ENCODE measurements at regions not wholly inside any gene's neighbourhood (a gene's known extent, or its start where the extent isn't known, plus 50 kb on each side); places are given as distances from the start of the nearest gene placed in this dataset.
"Not testable (repeated sequence)": the region's sequence is repeated elsewhere in the genome, so short reads cannot be mapped to it uniquely, and the experiment has no call there.

DNA sequence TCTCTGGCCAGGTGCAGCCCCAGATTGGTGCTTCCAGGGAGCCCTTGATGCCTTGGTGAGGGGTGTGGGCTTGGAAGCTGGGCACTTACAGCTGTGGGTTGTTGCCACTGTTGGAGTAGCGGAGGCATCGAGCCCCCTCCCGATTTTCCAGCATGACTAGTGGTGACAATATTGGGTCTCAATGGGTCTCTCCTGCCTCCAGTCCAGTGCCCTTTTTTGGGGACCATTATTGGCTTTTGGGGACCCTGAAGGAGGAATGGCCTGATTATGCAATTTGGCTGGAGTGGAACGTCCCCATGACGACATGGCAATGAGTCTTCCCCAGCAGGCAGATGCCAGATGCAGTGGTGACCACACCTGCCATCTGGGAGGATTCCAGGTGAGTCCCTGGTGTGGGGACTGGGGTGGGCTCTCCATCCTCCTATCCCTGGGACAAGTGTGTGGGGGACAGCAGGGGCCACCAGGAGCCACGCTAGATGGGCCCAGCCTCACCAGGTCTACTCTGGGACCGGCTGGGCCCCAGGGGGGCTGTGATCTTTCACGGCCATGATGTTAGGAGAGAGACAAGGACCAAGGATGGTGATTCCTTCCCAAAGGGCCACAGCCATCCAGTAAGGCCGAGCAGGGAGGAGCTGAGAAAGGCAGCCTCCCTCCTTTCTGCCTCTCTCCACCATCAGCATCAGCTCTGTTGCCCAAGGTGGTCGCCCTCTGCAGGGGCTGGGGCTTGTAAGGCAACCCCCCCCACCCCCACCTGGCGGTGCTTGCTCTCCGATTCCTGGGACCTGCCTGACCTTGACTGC is 196.8 kb downstream of the GOLGA6L6 start:
- Histone ChIP-seq H3K27me3 (ENCODE audit: control insufficient read depth, insufficient read depth, low read length) (no peaks in the 10 kb centered on the region), H3K36me3 (ENCODE audit: control insufficient read depth, insufficient read depth, low read length) (no peaks in the 10 kb centered on the region), H3K4me3 (ENCODE audit: low read depth, low read length) (no peak overlapping the region)
- TF ChIP-seq, protein P1, sequence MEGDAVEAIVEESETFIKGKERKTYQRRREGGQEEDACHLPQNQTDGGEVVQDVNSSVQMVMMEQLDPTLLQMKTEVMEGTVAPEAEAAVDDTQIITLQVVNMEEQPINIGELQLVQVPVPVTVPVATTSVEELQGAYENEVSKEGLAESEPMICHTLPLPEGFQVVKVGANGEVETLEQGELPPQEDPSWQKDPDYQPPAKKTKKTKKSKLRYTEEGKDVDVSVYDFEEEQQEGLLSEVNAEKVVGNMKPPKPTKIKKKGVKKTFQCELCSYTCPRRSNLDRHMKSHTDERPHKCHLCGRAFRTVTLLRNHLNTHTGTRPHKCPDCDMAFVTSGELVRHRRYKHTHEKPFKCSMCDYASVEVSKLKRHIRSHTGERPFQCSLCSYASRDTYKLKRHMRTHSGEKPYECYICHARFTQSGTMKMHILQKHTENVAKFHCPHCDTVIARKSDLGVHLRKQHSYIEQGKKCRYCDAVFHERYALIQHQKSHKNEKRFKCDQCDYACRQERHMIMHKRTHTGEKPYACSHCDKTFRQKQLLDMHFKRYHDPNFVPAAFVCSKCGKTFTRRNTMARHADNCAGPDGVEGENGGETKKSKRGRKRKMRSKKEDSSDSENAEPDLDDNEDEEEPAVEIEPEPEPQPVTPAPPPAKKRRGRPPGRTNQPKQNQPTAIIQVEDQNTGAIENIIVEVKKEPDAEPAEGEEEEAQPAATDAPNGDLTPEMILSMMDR (IDR thresholded peaks at IDR 0.05; ENCODE audit: insufficient read depth, low read length, severe bottlenecking): no peak
- FAIRE-seq: peak; percentile 99
- DNase-seq (ENCODE audit: low read depth): no peak

GRCh38 chr15:20343395-20344211 is 198.0 kb downstream of the GOLGA6L6 start:
- H3K36me3 ChIP-seq (ENCODE audit: control insufficient read depth, insufficient read depth, low read length); H3K27me3 ChIP-seq (ENCODE audit: control insufficient read depth, insufficient read depth, low read length); H3K4me3 ChIP-seq (ENCODE audit: low read depth, low read length); FAIRE-seq; DNase-seq (ENCODE audit: low read depth): not testable (repeated sequence)

DNA sequence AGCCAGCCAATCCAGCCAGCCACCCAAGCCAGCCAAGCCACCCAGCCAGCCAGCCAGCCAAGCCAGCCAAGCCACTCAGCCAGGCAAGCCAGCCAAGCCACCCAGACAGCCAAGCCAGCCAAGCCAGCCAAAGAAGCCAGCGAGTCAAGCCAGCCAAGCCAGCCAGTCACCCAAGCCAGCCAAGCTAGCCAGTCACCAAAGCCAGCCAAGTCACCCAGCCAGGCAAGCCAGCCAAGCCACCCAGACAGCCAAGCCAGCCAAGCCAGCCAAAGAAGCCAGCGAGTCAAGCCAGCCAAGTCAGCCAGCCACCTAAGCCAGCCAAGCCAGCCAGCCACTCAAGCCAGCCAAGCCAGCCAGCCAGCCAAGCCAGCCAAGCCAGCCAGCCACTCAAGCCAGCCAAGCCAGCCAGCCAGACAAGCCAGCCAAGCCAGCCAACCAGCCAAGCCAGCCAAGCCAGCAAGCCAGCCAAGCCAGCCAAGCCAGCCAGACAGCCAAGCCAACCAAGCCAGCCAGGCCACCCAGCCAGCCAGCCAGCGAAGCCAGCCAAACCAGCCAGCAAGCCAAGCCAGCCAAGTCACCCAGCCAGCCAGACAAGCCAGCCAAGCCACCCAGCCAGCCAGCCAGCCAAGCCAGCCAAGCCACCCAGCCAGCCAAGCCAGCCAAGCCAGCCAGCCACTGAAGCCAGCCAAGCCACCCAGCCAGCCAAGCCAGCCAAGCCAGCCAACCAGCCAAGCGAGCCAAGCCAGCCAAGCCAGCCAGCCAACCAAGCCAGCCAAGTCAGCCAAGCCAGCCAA is 198.8 kb downstream of the GOLGA6L6 start:
- not testable (repeated sequence) for DNase-seq (ENCODE audit: low read depth); H3K27me3 ChIP-seq (ENCODE audit: control insufficient read depth, insufficient read depth, low read length); FAIRE-seq; H3K36me3 ChIP-seq (ENCODE audit: control insufficient read depth, insufficient read depth, low read length); H3K4me3 ChIP-seq (ENCODE audit: low read depth, low read length)

DNA sequence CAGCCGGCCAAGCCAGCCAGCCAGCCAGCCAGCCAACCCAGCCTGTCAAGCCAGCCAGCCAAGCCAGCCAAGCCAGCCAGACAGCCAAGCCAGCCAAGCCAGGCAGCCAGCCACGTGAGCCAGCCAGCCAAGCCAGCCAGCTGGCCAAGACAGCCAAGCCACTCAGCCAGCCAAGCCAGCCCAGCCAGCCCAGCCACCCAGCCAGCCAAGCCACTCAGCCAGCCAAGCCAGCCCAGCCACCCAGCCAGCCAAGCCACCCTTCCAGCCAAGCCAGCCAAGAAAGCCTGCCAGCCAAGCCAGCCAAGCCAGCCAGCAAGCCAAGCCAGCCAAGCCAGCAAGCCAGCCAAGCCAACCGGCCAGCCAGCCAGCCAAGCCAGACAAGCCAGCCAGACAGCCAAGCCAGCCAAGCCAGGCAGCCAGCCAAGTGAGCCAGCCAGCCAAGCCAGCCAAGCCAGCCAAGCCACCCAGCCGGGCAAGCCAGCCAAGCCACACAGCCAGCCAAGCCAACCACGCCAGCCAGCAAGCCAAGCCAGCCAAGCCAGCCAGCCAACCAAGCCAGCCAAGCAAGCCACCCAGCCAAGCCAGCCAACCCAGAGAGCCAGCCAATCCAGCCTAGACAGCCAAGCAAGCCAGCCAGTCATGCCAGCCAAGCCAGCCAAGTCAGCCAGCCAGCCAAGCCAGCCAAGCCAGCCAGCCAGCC is 199.5 kb downstream of the GOLGA6L6 start:
- DNase-seq (ENCODE audit: low read depth): no peak
- FAIRE-seq: no peak

DNA sequence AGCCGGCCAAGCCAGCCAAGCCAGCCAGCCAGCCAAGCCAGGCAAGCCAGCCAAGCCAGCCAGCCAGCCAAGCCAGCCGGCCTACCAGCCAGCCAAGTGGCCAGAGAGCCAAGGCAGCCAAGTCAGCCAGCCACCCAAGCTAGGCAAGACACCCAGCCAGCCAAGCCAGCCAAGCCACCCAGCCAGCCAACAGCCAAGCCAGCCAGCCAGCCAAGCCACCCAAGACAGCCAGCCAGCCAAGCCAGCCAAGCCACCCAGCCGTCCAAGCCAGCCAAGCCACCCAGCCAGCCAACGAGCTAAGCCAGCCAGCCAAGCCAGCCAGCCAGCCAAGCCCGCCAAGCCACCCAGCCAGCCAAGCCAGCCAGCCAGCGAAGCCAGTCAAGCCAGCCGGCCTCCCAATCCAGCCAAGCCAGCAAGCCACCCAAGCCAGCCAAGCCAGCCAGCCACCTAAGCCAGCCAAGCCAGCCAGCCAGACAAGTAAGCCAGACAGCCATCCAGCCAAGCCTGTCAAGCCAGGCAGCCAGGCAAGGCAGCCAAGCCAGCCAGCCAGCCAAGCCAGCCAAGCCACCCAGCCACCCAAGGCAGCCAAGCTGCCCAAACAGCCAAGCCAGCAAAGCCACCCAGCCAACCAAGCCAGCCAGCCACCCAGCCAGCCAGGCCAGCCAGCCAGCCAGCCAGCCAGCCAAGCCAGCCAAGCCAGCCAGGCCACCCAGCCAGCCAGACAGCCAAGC is 200.5 kb downstream of the GOLGA6L6 start:
- Histone ChIP-seq H3K27me3 (ENCODE audit: control insufficient read depth, insufficient read depth, low read length) (no peaks in the 10 kb centered on the region), H3K4me3 (ENCODE audit: low read depth, low read length) (no peak overlapping the region), H3K36me3 (ENCODE audit: control insufficient read depth, insufficient read depth, low read length) (no peaks in the 10 kb centered on the region)
- FAIRE-seq (no peak), DNase-seq (ENCODE audit: low read depth) (no peak)
- TF ChIP-seq, protein P1 (IDR thresholded peaks at IDR 0.05; ENCODE audit: insufficient read depth, low read length, severe bottlenecking): no peak

More for the DNA sequence above, 199.5 kb downstream of the GOLGA6L6 start:
- no peaks in the 10 kb centered on the region for H3K36me3 ChIP-seq (ENCODE audit: control insufficient read depth, insufficient read depth, low read length)
- no peak overlapping the region for H3K4me3 ChIP-seq (ENCODE audit: low read depth, low read length)
- no peaks in the 10 kb centered on the region for H3K27me3 ChIP-seq (ENCODE audit: control insufficient read depth, insufficient read depth, low read length)
- TF ChIP-seq, protein P1 (IDR thresholded peaks at IDR 0.05; ENCODE audit: insufficient read depth, low read length, severe bottlenecking): no peak

- no peak for DNase-seq (ENCODE audit: low read depth)
- no peak overlapping the region for H3K4me3 ChIP-seq (ENCODE audit: low read depth, low read length)
- TF ChIP-seq, protein P1 (IDR thresholded peaks at IDR 0.05; ENCODE audit: insufficient read depth, low read length, severe bottlenecking): no peak
- no peaks in the 10 kb centered on the region for H3K36me3 ChIP-seq (ENCODE audit: control insufficient read depth, insufficient read depth, low read length)
- FAIRE-seq: no peak
- no peaks in the 10 kb centered on the region for H3K27me3 ChIP-seq (ENCODE audit: control insufficient read depth, insufficient read depth, low read length)
Measured at GRCh38 chr15:20340331-20340811, 201.2 kb downstream of the GOLGA6L6 start.

DNA sequence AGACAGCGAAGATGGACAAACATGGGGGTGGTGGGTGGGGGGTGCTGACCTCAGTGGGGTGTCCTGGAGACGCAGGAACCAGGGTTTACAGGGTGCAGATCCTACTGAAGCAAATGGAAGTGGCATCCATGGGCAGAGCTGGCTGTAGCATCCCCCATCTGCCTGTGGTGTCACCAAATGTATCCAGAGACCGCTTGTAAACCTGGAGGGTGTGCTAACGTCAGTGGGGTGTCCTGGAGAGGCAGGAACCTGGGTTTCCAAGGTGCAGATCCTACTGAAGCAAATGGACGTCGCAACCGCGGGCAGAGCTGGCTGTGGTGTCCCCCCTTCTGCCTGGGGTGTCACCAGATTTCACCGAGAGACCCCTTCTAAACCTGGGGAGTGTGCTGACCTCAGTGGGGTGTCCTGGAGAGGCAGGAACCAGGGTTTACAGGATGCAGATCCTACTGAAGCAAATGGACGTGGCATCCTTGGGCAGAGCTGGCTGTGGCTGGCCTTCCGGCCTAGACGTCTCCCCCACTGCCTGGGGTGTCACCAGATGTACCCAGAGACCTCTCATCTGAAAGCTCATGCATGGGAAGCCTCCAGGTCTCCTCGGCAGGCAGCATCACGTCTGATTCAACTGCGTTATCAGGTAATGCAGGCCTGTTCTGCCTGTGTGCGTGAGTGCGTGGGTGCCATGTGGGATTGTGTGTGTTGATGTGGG is 202.4 kb downstream of the GOLGA6L6 start:
- H3K27me3 ChIP-seq (ENCODE audit: control insufficient read depth, insufficient read depth, low read length); DNase-seq (ENCODE audit: low read depth); H3K36me3 ChIP-seq (ENCODE audit: control insufficient read depth, insufficient read depth, low read length); H3K4me3 ChIP-seq (ENCODE audit: low read depth, low read length); FAIRE-seq: not testable (repeated sequence)

- not testable (repeated sequence) for FAIRE-seq; H3K27me3 ChIP-seq (ENCODE audit: control insufficient read depth, insufficient read depth, low read length); H3K4me3 ChIP-seq (ENCODE audit: low read depth, low read length); H3K36me3 ChIP-seq (ENCODE audit: control insufficient read depth, insufficient read depth, low read length); DNase-seq (ENCODE audit: low read depth)
Measured at GRCh38 chr15:20338671-20339070, 202.9 kb downstream of the GOLGA6L6 start.
